Suprapubic skin (tissue), 3 donors: ENCODE measurements at regions not wholly inside any gene's neighbourhood (a gene's known extent, or its start where the extent isn't known, plus 50 kb on each side); places are given as distances from the start of the nearest gene placed in this dataset.

ENCODE experiments used
- POLR2A ChIP-seq, 2 donors: fragments of 450-650 bp; IDR thresholded peaks; one replicate each; pipeline ENCODE4 v1.6.1; 2017; ENCODE audit warnings: antibody characterized with exemption in 2 of 2, mild to moderate bottlenecking in 2 of 2, moderate library complexity in 2 of 2
- TF ChIP-seq, protein P1 (sequence below), 2 donors: fragments of 200-600 bp in 1 of 2; fragments of 450-650 bp in 1 of 2; sonication (generic) in 1 of 2; IDR thresholded peaks; one replicate each; pipeline ENCODE4 v1.5.1; 2016 to 2019; ENCODE audit warnings: antibody characterized with exemption in 2 of 2, mild to moderate bottlenecking in 1 of 2, moderate library complexity in 1 of 2

DNA sequence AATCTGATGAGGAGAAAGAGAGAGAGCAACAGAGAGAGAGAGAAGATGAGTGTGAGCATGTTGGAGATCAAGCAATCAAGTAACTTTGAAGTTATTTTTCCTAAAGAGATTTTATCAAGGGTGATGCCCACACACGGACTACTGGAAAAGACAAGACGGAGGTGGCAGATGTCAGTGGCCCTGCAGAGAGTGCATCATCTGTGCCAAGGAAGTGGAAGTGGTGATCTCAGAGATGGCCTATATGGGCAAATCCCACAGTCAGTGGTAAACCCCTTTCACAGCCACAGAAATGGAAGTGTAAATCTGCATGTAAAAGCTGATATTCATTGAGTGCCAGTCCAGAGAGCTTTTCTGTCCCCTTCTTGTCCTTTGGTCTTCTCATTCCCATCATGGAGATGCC lies 577.2 kb upstream of the AADAT start:
- TF ChIP-seq, protein P1, sequence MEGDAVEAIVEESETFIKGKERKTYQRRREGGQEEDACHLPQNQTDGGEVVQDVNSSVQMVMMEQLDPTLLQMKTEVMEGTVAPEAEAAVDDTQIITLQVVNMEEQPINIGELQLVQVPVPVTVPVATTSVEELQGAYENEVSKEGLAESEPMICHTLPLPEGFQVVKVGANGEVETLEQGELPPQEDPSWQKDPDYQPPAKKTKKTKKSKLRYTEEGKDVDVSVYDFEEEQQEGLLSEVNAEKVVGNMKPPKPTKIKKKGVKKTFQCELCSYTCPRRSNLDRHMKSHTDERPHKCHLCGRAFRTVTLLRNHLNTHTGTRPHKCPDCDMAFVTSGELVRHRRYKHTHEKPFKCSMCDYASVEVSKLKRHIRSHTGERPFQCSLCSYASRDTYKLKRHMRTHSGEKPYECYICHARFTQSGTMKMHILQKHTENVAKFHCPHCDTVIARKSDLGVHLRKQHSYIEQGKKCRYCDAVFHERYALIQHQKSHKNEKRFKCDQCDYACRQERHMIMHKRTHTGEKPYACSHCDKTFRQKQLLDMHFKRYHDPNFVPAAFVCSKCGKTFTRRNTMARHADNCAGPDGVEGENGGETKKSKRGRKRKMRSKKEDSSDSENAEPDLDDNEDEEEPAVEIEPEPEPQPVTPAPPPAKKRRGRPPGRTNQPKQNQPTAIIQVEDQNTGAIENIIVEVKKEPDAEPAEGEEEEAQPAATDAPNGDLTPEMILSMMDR (IDR thresholded peaks at IDR 0.05): no peak
- TF ChIP-seq POLR2A (IDR thresholded peaks at IDR 0.05): no peak
